NB4 (cell line): ENCODE measurements at regions not wholly inside any gene's neighbourhood (a gene's known extent, or its start where the extent isn't known, plus 50 kb on each side); places are given as distances from the start of the nearest gene placed in this dataset.

Experiments
- MYC ChIP-seq: IDR thresholded peaks from 2 replicates; pipeline ENCODE4 v1.6.1; 2011; ENCODE audit warnings: low read depth, low read length
- POLR2A ChIP-seq: IDR thresholded peaks from 2 replicates; pipeline ENCODE4 v1.6.1; 2011; ENCODE audit warnings: mild to moderate bottlenecking; ENCODE audit not compliant: insufficient read length; ENCODE audit errors: extremely low read depth
- TF ChIP-seq, protein P1 (sequence below): IDR thresholded peaks from one replicate; pipeline ENCODE4 v1.5.1; 2012; ENCODE audit warnings: low read depth, low read length
- TF ChIP-seq, protein P2 (sequence below): IDR thresholded peaks from 2 replicates; pipeline ENCODE4 v1.6.1; 2011; ENCODE audit warnings: low read depth, low read length

DNA sequence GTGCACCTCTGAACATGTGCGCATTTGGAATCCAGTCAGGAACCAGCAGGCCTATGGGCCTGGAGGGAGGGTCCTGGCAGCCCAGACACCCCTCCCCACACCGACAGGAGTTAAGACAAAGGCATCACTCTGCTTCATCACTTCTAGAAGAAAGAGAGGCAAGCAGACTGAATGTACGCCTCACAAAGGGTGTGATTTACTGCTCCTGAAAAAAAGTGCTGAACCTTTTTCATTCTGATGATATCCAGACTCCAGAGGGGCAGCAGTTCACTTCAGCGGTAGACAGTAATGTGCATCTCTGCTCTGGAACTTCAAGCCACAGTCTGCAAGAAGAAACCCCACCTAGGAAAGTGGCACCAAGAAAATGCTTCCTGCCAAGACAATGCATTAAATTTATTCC lies 88.2 kb upstream of the TMEM72 start:
- TF ChIP-seq, protein P1, sequence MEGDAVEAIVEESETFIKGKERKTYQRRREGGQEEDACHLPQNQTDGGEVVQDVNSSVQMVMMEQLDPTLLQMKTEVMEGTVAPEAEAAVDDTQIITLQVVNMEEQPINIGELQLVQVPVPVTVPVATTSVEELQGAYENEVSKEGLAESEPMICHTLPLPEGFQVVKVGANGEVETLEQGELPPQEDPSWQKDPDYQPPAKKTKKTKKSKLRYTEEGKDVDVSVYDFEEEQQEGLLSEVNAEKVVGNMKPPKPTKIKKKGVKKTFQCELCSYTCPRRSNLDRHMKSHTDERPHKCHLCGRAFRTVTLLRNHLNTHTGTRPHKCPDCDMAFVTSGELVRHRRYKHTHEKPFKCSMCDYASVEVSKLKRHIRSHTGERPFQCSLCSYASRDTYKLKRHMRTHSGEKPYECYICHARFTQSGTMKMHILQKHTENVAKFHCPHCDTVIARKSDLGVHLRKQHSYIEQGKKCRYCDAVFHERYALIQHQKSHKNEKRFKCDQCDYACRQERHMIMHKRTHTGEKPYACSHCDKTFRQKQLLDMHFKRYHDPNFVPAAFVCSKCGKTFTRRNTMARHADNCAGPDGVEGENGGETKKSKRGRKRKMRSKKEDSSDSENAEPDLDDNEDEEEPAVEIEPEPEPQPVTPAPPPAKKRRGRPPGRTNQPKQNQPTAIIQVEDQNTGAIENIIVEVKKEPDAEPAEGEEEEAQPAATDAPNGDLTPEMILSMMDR: no peak
- TF ChIP-seq POLR2A (no peak), MYC (no peak)
- TF ChIP-seq, protein P2, sequence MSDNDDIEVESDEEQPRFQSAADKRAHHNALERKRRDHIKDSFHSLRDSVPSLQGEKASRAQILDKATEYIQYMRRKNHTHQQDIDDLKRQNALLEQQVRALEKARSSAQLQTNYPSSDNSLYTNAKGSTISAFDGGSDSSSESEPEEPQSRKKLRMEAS: no peak
